Vagina (tissue), 2 donors: ENCODE measurements at regions not wholly inside any gene's neighbourhood (a gene's known extent, or its start where the extent isn't known, plus 50 kb on each side); places are given as distances from the start of the nearest gene placed in this dataset.

Experiments
- DNase-seq, 2 donors: peaks; one replicate each; pipeline ENCODE4 v3.0.0-alpha.2; 2017; ENCODE audit errors: extremely low spot score in 2 of 2
- H3K27ac ChIP-seq: fragments of 200-600 bp; sonication (generic); one replicate; pipeline ENCODE4 v1.5.1; 2019
- H3K27me3 ChIP-seq: fragments of 200-600 bp; sonication (generic); one replicate; pipeline ENCODE4 v1.5.1; 2019
- H3K36me3 ChIP-seq, 2 donors: fragments of 200-600 bp; sonication (generic); one replicate each; pipeline ENCODE4 v1.5.1; 2017 to 2019
- H3K4me1 ChIP-seq: fragments of 200-600 bp; sonication (generic); one replicate; pipeline ENCODE4 v1.5.1; 2019
- H3K4me3 ChIP-seq, 2 donors: fragments of 200-600 bp; sonication (generic); 1 replicate in 1 of 2; 2 replicates in 1 of 2; pipeline ENCODE4 v1.5.1; 2016 to 2019
- H3K9me3 ChIP-seq: fragments of 200-600 bp; sonication (generic); one replicate; pipeline ENCODE4 v1.5.1; 2019
- CTCF ChIP-seq, 3 experiments: fragments of 450-650 bp in 2 of 3; fragments of 200-600 bp in 1 of 3; sonication (generic) in 1 of 3; IDR thresholded peaks; one replicate each; pipeline ENCODE4 v1.5.1; 2017 to 2019; ENCODE audit warnings: antibody characterized with exemption in 3 of 3, mild to moderate bottlenecking in 2 of 3, moderate library complexity in 2 of 3
- POLR2A ChIP-seq, 2 donors: fragments of 450-650 bp; IDR thresholded peaks; one replicate each; pipeline ENCODE4 v1.6.1; 2017; ENCODE audit warnings: antibody characterized with exemption in 2 of 2, mild to moderate bottlenecking in 2 of 2, moderate library complexity in 2 of 2
- POLR2AphosphoS5 ChIP-seq, 2 donors: sonication (generic); formaldehyde crosslinking; IDR thresholded peaks; one replicate each; pipeline ENCODE4 v1.9.0; 2017; ENCODE audit warnings: antibody characterized with exemption in 2 of 2, mild to moderate bottlenecking in 2 of 2, low read depth in 1 of 2; ENCODE audit not compliant: insufficient read depth in 1 of 2
- intact Hi-C: fragments of 100-400 bp; cut with DNase I; formaldehyde crosslinking; loops from one replicate; pipeline ENCODE4 v1.15.1; 2023

- no peak for DNase-seq
- Histone ChIP-seq H3K27me3 (no peaks in the 10 kb centered on the region), H3K27ac (no peak overlapping the region), H3K9me3 (no peaks in the 10 kb centered on the region), H3K36me3 (no peaks in the 10 kb centered on the region), H3K4me3 (no peak overlapping the region), H3K4me1 (no peaks in the 10 kb centered on the region)
- intact Hi-C loops, result no loop called here
- TF ChIP-seq CTCF (IDR thresholded peaks at IDR 0.05) (no peak), POLR2AphosphoS5 (IDR thresholded peaks at IDR 0.05; ENCODE audit: insufficient read depth in 1 of 2, low read depth in 1 of 2) (no peak), POLR2A (IDR thresholded peaks at IDR 0.05) (no peak)
Measured at GRCh38 chr2:71901466-71901865, 246.2 kb downstream of the CYP26B1 start.

- Histone ChIP-seq H3K4me1 (no peaks in the 10 kb centered on the region), H3K9me3 (no peaks in the 10 kb centered on the region), H3K4me3 (no peak overlapping the region), H3K27me3 (no peaks in the 10 kb centered on the region), H3K27ac (no peak overlapping the region), H3K36me3 (no peaks in the 10 kb centered on the region)
- intact Hi-C loops, result no loop called here
- no peak for TF ChIP-seq POLR2A (IDR thresholded peaks at IDR 0.05)
- TF ChIP-seq CTCF (IDR thresholded peaks at IDR 0.05), result no peak
- no peak for TF ChIP-seq POLR2AphosphoS5 (IDR thresholded peaks at IDR 0.05; ENCODE audit: insufficient read depth in 1 of 2, low read depth in 1 of 2)
- peak in 1 of 2 donors; percentile 91 for DNase-seq
Measured at GRCh38 chr2:71898851-71899681, 248.6 kb downstream of the CYP26B1 start.

- DNase-seq, result peak in 1 of 2 donors; percentile 79
- H3K4me1 ChIP-seq, result no peaks in the 10 kb centered on the region
- H3K36me3 ChIP-seq, result no peaks in the 10 kb centered on the region
- no peaks in the 10 kb centered on the region for H3K27me3 ChIP-seq
- no peaks in the 10 kb centered on the region for H3K9me3 ChIP-seq
- intact Hi-C loops, result no loop called here
- no peak overlapping the region for H3K4me3 ChIP-seq
- H3K27ac ChIP-seq, result no peak overlapping the region
- TF ChIP-seq CTCF (IDR thresholded peaks at IDR 0.05), result no peak
- TF ChIP-seq POLR2A (IDR thresholded peaks at IDR 0.05), result no peak
- TF ChIP-seq POLR2AphosphoS5 (IDR thresholded peaks at IDR 0.05; ENCODE audit: insufficient read depth in 1 of 2, low read depth in 1 of 2), result no peak
Measured at GRCh38 chr2:71898375-71898774, 249.3 kb downstream of the CYP26B1 start.

GRCh38 chr2:71897836-71898235, 249.8 kb downstream of the CYP26B1 start:
- intact Hi-C loops, result no loop called here
- Histone ChIP-seq H3K27ac (no peak overlapping the region), H3K36me3 (no peaks in the 10 kb centered on the region), H3K4me3 (no peak overlapping the region), H3K27me3 (no peaks in the 10 kb centered on the region), H3K9me3 (no peaks in the 10 kb centered on the region), H3K4me1 (no peaks in the 10 kb centered on the region)
- no peak for TF ChIP-seq POLR2A (IDR thresholded peaks at IDR 0.05)
- no peak for TF ChIP-seq CTCF (IDR thresholded peaks at IDR 0.05)
- no peak for TF ChIP-seq POLR2AphosphoS5 (IDR thresholded peaks at IDR 0.05; ENCODE audit: insufficient read depth in 1 of 2, low read depth in 1 of 2)
- DNase-seq, result peak in 1 of 2 donors; percentile 88

GRCh38 chr2:71897137-71897480, 250.6 kb downstream of the CYP26B1 start:
- H3K4me1 ChIP-seq, result no peaks in the 10 kb centered on the region

More at GRCh38 chr2:71897137-71897480, 250.6 kb downstream of the CYP26B1 start:
- Histone ChIP-seq H3K27ac (no peak overlapping the region), H3K27me3 (no peaks in the 10 kb centered on the region), H3K4me3 (no peak overlapping the region), H3K9me3 (no peaks in the 10 kb centered on the region), H3K36me3 (no peaks in the 10 kb centered on the region)
- DNase-seq, result peak; percentile 77
- TF ChIP-seq POLR2AphosphoS5 (IDR thresholded peaks at IDR 0.05; ENCODE audit: insufficient read depth in 1 of 2, low read depth in 1 of 2) (no peak), POLR2A (IDR thresholded peaks at IDR 0.05) (no peak), CTCF (IDR thresholded peaks at IDR 0.05) (no peak)
- intact Hi-C loops, result no loop called here
